HepG2 (cell line): ENCODE measurements at regions not wholly inside any gene's neighbourhood (a gene's known extent, or its start where the extent isn't known, plus 50 kb on each side); places are given as distances from the start of the nearest gene placed in this dataset.

ENCODE experiments used
- EZH2 ChIP-seq: conservative IDR thresholded peaks from 2 replicates; pipeline ENCODE4 v1.6.1; 2012; ENCODE audit warnings: mild to moderate bottlenecking, low read depth, low read length, moderate library complexity
- FOSL1 ChIP-seq: sonication (generic); formaldehyde crosslinking; IDR thresholded peaks from 2 replicates; pipeline ENCODE4 v1.9.0; 2021; ENCODE audit warnings: missing genetic modification reagents, borderline replicate concordance
- KLF13 ChIP-seq: sonication (generic); formaldehyde crosslinking; IDR thresholded peaks from 2 replicates; pipeline ENCODE4 v1.4.0; 2020; ENCODE audit warnings: mild to moderate bottlenecking, missing genetic modification reagents
- POLR2A ChIP-seq, 2 experiments: IDR thresholded peaks; 2 replicates each; pipeline ENCODE4 v1.6.1; 2011; ENCODE audit warnings: low read depth in 2 of 2, low read length in 2 of 2, mild to moderate bottlenecking in 1 of 2, moderate library complexity in 1 of 2; ENCODE audit not compliant: insufficient read depth in 1 of 2
- POLR2AphosphoS5 ChIP-seq: IDR thresholded peaks from 2 replicates; pipeline ENCODE4 v1.6.1; 2012; ENCODE audit warnings: low read depth, low read length
- ZBTB49 ChIP-seq: sonication (generic); formaldehyde crosslinking; IDR thresholded peaks from 2 replicates; pipeline ENCODE4 v1.4.0; 2020; ENCODE audit warnings: missing genetic modification reagents, borderline replicate concordance
- ZNF121 ChIP-seq: sonication (generic); formaldehyde crosslinking; IDR thresholded peaks from 2 replicates; pipeline ENCODE4 v1.5.0; 2020; ENCODE audit warnings: mild to moderate bottlenecking, missing genetic modification reagents
- ZNF44 ChIP-seq: sonication (generic); formaldehyde crosslinking; IDR thresholded peaks from 2 replicates; pipeline ENCODE4 v1.5.1; 2020; ENCODE audit warnings: mild to moderate bottlenecking, missing genetic modification reagents
- ZNF687 ChIP-seq: sonication (generic); formaldehyde crosslinking; IDR thresholded peaks from 2 replicates; pipeline ENCODE4 v1.5.1; 2020; ENCODE audit warnings: mild to moderate bottlenecking, missing genetic modification reagents, moderate library complexity
- TF ChIP-seq, protein P1 (sequence below): sonication (generic); formaldehyde crosslinking; IDR thresholded peaks from 2 replicates; pipeline ENCODE4 v1.4.0; 2020; ENCODE audit warnings: missing genetic modification reagents

GRCh38 chr15:81905889-81906288 is 139.9 kb downstream of the MEX3B start:
- TF ChIP-seq KLF13 (no peak), POLR2A (IDR thresholded peaks at IDR 0.05; ENCODE audit: insufficient read depth in 1 of 2, low read depth in 2 of 2, low read length in 2 of 2) (no peak), ZBTB49 (CRISPR knock-in tag) (no peak), ZNF687 (CRISPR knock-in tag) (no peak), FOSL1 (CRISPR knock-in tag) (no peak), ZNF121 (no peak), ZNF44 (CRISPR knock-in tag) (no peak), POLR2AphosphoS5 (no peak), EZH2 (no peak)
- TF ChIP-seq, protein P1, sequence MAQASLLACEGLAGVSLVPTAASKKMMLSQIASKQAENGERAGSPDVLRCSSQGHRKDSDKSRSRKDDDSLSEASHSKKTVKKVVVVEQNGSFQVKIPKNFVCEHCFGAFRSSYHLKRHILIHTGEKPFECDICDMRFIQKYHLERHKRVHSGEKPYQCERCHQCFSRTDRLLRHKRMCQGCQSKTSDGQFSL (CRISPR knock-in tag), result no peak
